ENCODE measurements at regions not wholly inside any gene's neighbourhood (a gene's known extent, or its start where the extent isn't known, plus 50 kb on each side); places are given as distances from the start of the nearest gene placed in this dataset.
"Not testable (repeated sequence)": the region's sequence is repeated elsewhere in the genome, so short reads cannot be mapped to it uniquely, and the experiment has no call there.

- no peak for DNase-seq
These were observed 367.8 kb downstream of the TLE1 start for GRCh38 chr9:81321551-81321950.

- no peak for DNase-seq
These were observed 368.4 kb downstream of the TLE1 start for GRCh38 chr9:81320909-81321482.

GRCh38 chr9:81318571-81318970 is 370.8 kb downstream of the TLE1 start:
- DNase-seq, result no peak

- DNase-seq, result no peak
These were observed 371.4 kb downstream of the TLE1 start for GRCh38 chr9:81317939-81318338.

- DNase-seq, result no peak
These were observed 372.1 kb downstream of the TLE1 start for GRCh38 chr9:81317223-81317622.

- DNase-seq, result no peak
These were observed 374.9 kb downstream of the TLE1 start for GRCh38 chr9:81314490-81314889.

- DNase-seq, result no peak
These were observed 375.5 kb downstream of the TLE1 start for GRCh38 chr9:81313877-81314276.

- DNase-seq, result no peak
These were observed 377.0 kb downstream of the TLE1 start for GRCh38 chr9:81312346-81312745.

GRCh38 chr9:81308404-81308803 is 380.9 kb downstream of the TLE1 start:
- DNase-seq, result no peak

GRCh38 chr9:81307791-81308190 is 381.6 kb downstream of the TLE1 start:
- not testable (repeated sequence) for DNase-seq

- DNase-seq, result no peak
These were observed 383.7 kb downstream of the TLE1 start for GRCh38 chr9:81305561-81306182.

GRCh38 chr9:81303658-81304057 is 385.7 kb downstream of the TLE1 start:
- DNase-seq, result no peak

GRCh38 chr9:81293651-81294050 is 395.7 kb downstream of the TLE1 start:
- DNase-seq, result no peak

GRCh38 chr9:81292056-81292805 is 397.1 kb downstream of the TLE1 start:
- DNase-seq, result no peak

GRCh38 chr9:81289622-81290021 is 399.7 kb downstream of the TLE1 start:
- DNase-seq, result no peak

- no peak for DNase-seq
These were observed 421.3 kb downstream of the TLE1 start for GRCh38 chr9:81268048-81268447.

- DNase-seq, result no peak
These were observed 422.7 kb downstream of the TLE1 start for GRCh38 chr9:81266674-81267073.

- DNase-seq, result no peak
These were observed 423.3 kb downstream of the TLE1 start for GRCh38 chr9:81266086-81266485.

- DNase-seq, result no peak
These were observed 424.8 kb downstream of the TLE1 start for GRCh38 chr9:81264516-81264915.

- no peak for DNase-seq
These were observed 429.5 kb downstream of the TLE1 start for GRCh38 chr9:81259896-81260295.

- no peak for DNase-seq
These were observed 433.0 kb downstream of the TLE1 start for GRCh38 chr9:81256368-81256767.

GRCh38 chr9:81250606-81251005 is 438.7 kb downstream of the TLE1 start:
- DNase-seq, result no peak

GRCh38 chr9:81250041-81250440 is 439.3 kb downstream of the TLE1 start:
- no peak for DNase-seq

- DNase-seq, result no peak
These were observed 443.9 kb downstream of the TLE1 start for GRCh38 chr9:81245254-81245956.

Data from SIG-M5 (cell line).